A549 (cell line): ENCODE measurements at regions not wholly inside any gene's neighbourhood (a gene's known extent, or its start where the extent isn't known, plus 50 kb on each side); places are given as distances from the start of the nearest gene placed in this dataset.

Experiments used
- CTCF ChIP-seq: fragments of >200 bp; sonication (Bioruptor Twin); formaldehyde crosslinking; IDR thresholded peaks from 3 replicates; pipeline ENCODE4 v1.5.1; 2016
- EHF ChIP-seq: fragments of 250-450 bp; sonication (Bioruptor Pico); IDR thresholded peaks from 2 replicates; pipeline ENCODE4 v1.5.0; 2020; ENCODE audit warnings: mild to moderate bottlenecking
- EP300 ChIP-seq, 2 experiments: fragments of >200 bp; sonication (Bioruptor Twin); formaldehyde crosslinking; IDR thresholded peaks; 2 replicates in 1 of 2; 3 replicates in 1 of 2; pipeline ENCODE4 v1.6.1; 2016 to 2017
- HDAC2 ChIP-seq: fragments of 200-600 bp; sonication (generic); IDR thresholded peaks from 2 replicates; pipeline ENCODE4 v1.6.1; 2016
- JUN ChIP-seq, 2 experiments: fragments of >200 bp; sonication (Bioruptor Twin); formaldehyde crosslinking; IDR thresholded peaks; 2 replicates in 1 of 2; 3 replicates in 1 of 2; pipeline ENCODE4 v1.6.1; 2016 to 2017
- NPAS2 ChIP-seq: fragments of 250-450 bp; sonication (Bioruptor Pico); IDR thresholded peaks from 2 replicates; pipeline ENCODE4 v1.8.0; 2022; ENCODE audit warnings: mild to moderate bottlenecking, moderate library complexity, borderline replicate concordance
- POLR2A ChIP-seq: IDR thresholded peaks from 2 replicates; pipeline ENCODE4 v1.6.1; 2012; ENCODE audit warnings: mild to moderate bottlenecking, low read length
- RCOR1 ChIP-seq: fragments of 150-350 bp; IDR thresholded peaks from 2 replicates; pipeline ENCODE4 v1.6.1; 2014; ENCODE audit warnings: antibody characterized with exemption, low read length, low read depth
- SREBF2 ChIP-seq: fragments of 450-650 bp; IDR thresholded peaks from 2 replicates; pipeline ENCODE4 v1.6.1; 2014; ENCODE audit warnings: mild to moderate bottlenecking, moderate library complexity
- TP53 ChIP-seq: fragments of 250-450 bp; sonication (Bioruptor Pico); IDR thresholded peaks from 2 replicates; pipeline ENCODE4 v1.5.0; 2021; ENCODE audit warnings: mild to moderate bottlenecking, moderate library complexity
- USF2 ChIP-seq: fragments of 450-650 bp; IDR thresholded peaks from 2 replicates; pipeline ENCODE4 v1.6.1; 2014; ENCODE audit warnings: antibody characterized with exemption
- ZNF302 ChIP-seq: fragments of 250-450 bp; sonication (Bioruptor Pico); IDR thresholded peaks from 2 replicates; pipeline ENCODE4 v1.9.0; 2021; ENCODE audit warnings: inconsistent platforms, mild to moderate bottlenecking, moderate library complexity

DNA sequence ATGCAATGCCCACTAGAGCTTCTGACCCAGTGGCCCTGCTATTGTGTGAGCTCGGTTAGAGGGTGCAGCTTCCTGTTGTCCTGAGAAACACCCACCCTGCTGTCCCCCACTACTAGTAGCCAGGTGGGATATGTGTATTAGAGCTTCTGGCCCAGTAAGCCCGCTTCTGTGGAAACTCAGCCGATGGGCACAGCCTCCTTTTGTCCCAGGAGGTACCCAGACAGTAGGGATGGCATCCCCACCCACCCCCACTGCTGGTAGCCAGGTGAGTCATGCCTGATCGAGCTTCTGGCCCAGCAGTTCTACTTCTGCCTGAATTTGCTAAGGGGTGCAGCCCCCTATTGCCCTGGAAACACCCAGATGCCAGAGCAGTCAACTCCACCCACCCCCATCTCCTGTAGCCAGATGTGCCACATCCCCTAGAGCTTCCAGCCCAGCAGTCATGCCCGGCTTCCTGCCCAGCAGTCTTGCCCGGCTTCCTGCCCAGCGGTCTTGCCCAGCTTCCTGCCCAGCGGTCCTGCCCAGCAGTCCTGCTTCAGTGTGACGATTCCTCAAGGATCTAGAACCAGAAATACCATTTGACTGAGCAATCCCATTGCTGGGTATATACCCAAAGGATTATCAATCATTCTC lies 162.7 kb upstream of the KLF8 start:
- TF ChIP-seq CTCF = no peak
- no peak for TF ChIP-seq ZNF302
- no peak for TF ChIP-seq EP300 (IDR thresholded peaks at IDR 0.05)
- TF ChIP-seq HDAC2 = no peak
- TF ChIP-seq TP53 (CRISPR knock-in tag) = no peak
- no peak for TF ChIP-seq JUN (IDR thresholded peaks at IDR 0.05)
- no peak for TF ChIP-seq NPAS2
- no peak for TF ChIP-seq POLR2A
- TF ChIP-seq EHF (CRISPR knock-in tag) = no peak
- TF ChIP-seq SREBF2 = no peak
- TF ChIP-seq USF2 = no peak
- no peak for TF ChIP-seq RCOR1
